ENCODE measurements at regions not wholly inside any gene's neighbourhood (a gene's known extent, or its start where the extent isn't known, plus 50 kb on each side); places are given as distances from the start of the nearest gene placed in this dataset.

DNA sequence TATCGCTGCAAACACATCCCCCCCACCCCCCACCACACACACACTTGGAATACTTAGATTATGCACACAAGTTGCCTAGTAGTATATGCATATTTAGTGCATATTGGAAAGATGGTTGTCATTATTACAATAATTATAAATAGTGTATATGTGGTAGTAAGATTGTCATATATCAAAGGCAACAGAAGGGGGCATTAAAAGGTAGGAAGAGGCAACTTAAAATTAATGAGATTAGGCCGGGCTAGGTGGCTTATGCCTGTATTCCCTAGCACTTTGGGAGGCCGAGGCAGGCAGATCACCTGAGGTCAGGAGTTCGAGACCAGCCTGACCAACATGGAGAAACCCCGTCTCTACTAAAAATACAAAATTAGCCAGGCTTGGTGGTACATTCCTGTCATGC, 52.1 kb downstream of the GSC start:
- no peak for DNase-seq

- no peak for DNase-seq
Measured at GRCh38 chr14:94716976-94717375, 52.9 kb downstream of the GSC start.

DNA sequence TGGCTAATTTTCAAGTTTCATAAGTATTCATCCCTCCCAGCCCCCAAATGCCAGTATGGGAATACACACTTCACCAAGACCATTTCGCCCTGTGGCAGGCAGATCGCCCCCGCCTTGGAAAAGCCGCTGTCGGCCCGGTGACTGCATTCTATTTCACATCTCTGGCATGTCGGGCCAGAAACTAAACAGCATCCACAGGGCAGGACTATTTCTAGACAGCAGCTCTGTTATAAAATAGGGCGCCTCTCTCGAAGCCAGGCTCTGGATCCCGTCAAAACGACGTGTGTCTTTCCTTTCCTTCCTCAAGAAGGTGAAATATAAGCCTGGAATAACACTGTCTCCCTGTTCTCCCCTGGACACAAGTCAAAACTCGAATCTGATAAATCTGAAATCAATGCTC, 56.8 kb downstream of the GSC start:
- no peak for DNase-seq

DNA sequence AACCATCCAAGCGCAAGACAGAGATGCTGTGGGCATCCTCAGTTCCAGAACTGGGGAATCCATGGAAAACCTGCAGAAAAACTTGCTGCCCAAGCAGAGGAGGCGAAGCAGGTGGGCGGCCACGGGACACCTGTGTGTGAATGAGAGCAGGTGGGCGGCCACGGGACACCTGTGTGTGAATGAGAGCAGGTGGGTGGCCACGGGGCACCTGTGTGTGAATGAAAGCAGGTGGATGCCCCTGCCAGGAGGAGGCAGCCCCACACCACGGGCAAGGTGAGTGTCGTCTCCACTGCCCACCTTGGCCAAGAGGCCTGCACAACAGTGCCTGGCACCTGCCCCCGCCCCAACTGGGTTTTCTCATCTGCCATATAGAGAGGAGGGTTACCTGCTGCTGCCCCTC, 59.2 kb downstream of the GSC start:
- DNase-seq: no peak

- no peak for DNase-seq
Measured at GRCh38 chr14:94707494-94707893, 62.4 kb downstream of the GSC start.

- DNase-seq: no peak
Measured at GRCh38 chr14:94706133-94706532, 63.8 kb downstream of the GSC start.

DNA sequence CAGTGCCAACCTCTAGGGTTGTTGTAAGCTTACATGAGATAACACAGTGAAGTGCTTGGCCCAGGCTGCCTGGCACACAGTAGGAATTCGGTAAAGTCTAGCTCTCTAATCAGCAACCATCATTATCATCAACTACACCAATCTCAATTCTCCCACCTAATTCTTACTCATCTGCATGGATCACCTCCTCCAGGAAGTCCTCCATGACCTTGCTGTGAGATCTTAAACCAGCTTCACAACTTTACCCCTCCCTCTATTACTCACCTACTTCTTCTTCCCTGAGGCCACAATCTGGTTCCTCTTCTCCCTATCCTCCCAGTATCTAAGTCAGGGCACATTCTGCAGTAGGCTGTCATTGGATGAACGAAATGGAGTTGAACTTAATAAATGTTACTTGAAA, 67.3 kb downstream of the GSC start:
- DNase-seq: no peak

DNA sequence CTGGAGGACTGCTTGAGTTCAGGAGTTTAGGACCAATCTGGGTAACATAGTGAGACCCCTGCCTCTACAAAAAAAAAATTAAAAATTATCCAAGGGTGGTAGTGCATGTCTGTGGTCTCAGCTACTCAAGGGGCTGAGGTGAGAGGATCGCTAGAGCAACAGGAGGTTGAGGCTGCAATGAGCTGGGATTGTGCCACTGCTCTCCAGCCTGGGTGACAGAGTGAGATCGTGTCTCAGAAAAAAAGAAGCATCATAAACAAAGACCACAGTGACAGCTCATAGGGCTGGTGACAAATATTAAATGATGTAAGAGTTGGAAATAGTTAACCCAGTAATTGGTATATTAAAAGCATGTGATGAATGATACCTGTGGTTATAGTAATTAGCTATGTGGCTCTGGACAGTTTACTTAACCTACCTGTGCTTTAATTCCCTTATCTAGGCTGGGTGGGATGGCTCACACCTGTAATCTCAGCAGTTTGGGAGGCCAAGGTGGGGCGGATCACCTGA, 68.0 kb downstream of the GSC start:
- DNase-seq: no peak

DNA sequence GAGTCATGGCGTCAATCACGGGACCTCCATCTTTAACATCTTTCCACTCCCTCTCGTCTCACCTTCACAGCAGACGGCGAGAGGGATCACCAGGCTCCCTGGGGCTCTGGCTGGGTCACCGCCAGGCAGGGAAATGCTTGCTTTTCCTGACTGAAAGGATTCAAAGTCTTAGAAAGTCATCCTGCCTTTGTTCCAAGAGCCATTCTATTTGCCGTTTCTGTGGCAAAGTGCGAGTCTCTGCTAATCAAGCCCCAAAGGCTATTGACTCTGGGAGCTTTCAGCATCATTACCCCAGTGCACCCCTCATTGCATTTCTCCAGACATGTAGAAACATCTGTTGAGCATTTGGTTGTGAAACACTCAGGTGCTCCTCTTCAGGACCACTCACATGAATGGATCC, 69.6 kb downstream of the GSC start:
- no peak for DNase-seq

DNA sequence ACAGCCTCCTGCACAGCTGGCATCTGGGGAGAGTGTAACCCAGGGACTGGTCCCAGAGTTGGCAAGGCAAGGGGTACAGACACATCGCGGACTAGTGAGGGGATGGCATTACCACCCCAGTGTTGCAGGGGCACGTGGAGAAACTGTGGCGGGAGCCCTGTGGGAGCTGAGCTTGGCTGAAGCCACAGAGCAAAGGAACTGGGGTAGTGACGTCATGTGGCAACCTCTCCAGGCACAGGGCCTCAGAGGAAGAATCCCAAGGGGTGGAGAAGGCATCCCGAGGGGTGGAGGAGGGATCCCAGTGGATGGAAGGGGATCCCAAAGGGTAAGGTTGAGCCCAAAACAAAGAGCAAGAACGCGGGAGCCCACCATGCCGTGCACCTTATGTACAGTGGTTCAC, 70.1 kb downstream of the GSC start:
- DNase-seq: no peak

- DNase-seq: no peak
Measured at GRCh38 chr14:94697773-94698556, 71.9 kb downstream of the GSC start.

GRCh38 chr14:94696518-94696917, 73.4 kb downstream of the GSC start:
- no peak for DNase-seq

DNA sequence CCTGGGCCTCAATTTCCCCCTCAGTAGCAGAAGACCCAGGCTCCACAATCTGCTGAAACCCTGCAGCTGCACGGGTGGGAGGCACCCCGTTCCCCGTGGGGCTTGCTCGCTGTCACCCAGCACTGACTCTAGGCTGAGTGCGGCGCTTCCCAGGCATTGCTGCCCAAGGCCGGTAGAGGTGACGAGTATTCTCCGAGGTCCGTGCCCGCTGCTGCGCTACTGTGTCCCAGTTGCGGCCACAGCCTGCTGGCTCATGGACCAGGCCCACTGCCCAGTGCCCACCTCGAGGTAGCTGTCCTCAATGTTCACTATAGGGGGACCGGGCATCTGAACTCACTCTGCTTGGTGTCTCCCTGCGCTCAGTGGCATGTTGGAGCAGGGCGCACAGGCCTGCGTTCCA, 74.7 kb downstream of the GSC start:
- no peak for DNase-seq

- DNase-seq: no peak
Measured at GRCh38 chr14:94691660-94692034, 78.3 kb downstream of the GSC start.

DNA sequence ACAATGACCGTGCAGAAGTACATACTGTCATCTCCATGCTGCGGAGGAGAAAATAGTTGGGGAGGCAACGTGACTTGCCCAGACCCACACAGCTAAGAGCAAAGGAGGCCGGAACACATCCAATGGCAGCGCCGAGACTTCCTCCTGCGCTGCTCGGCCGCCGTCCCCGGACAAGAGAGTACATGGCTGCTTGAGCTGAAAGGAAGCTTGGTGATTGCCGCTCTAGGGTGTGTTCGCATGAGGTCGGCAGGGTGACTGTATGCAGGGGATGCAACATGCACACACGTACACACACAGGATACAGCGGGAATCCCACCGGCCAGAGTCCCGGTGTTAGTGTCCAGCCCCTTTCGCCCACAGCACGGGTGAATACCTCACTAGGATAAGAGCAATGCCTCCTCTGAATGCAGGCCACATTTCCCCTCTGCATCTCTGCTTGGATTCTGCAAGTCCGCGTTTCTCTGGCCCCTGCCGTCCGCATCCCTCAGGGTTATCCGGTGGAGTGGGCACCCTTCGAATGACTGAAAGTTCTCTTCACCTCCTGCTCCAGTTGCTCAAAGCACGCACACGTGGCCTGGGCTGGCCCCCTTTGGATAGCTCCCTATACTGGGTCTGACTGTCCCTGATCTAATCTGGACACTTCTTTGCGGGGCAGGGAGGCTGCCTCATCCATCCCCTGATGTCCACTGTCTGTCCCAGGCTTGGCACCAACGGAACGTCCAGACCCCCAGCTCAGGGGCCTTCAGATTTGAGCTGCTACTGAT, 78.8 kb downstream of the GSC start:
- no peak for DNase-seq

GRCh38 chr14:94690486-94690885, 78.3 kb downstream of the SERPINA3 start:
- no peak for DNase-seq

DNA sequence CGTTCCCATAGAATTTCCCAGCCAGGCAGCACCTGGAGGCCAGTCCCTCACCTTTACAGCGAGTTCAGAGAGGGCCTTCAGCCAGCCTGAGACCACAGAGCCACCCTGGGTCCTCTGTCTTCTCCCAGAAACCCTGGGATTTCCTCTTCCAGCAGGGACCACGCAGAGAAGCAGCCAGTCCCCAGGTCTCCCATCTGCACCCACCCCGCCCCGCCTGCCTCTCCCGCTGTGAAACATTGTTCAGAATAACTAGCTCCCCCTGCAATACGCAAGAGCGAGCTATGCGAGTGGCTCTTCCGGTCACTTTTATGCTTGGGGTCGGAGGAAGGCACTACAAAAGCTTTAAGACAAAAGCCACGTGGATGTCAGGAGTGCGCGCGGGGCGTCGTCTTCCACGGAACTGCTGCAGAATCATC, 77.8 kb downstream of the SERPINA3 start:
- no peak for DNase-seq

DNA sequence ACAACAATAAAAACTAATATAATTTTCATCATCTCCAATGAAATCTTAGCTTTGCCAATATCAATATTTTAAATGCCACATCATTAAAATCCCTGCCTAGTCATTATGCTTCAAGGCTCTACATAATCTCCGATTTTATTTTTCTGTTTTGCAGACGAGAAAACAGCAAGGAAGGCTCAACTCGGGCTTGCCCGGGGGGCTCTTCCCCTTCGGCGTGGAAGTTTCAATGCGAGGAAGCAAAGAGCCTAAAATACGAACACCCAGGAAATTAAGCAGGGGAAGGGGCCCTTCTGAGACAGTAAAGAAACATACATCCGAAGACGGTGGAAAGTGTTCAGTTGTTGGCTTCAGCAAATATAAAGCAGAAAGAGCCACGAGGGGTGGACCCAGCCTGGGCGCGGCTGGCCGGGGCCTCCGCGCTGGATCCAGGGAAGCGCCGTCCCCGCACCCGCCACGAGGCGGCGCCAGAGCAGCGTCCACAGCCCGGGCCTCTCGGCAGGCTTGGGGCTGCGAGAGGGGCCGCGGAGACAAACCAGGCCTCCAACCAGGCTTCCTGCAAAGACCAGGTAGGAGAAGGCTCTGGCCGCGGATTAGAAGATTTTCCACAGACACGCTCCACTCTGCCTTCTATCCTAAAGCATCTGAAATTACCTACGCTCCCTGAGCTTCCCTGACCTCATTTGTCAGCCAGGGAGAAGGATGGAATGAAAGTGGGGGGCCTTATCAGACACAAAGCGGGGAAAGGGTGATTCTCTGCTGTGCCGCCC, 77.2 kb downstream of the SERPINA3 start:
- DNase-seq: peak in 44 of 56 donors; percentile 6 to 79 (median 36)

DNA sequence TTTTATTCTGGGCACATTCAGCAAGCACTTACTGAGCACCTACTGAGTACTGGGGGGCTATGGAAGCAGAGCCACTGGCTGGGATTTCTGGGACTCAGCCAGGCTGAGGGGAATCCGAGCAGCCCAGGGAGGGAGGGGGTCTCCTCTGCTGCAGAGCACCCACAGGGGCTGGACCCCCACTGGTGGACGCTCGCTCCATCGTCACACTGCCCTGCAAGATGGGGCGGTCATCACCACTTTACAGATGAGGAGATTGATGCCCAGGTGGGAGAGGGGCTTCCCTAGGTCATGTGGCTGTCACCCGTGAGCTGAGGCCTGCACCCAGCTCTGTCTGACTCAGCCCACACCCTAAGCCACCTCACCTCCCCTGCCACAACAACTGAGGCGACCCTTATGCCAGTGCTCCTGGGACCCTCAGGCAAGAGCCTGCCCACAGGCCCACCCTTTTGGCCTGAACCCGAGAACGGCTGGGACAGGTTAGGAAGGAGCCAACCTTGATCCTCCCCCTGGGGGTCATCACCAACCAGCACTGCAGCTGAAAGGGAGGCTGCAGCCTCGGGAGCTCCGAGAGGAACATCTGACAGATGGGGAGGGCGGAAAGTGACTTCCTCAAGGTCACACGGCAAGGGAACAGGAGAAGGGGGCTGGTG, 74.4 kb downstream of the SERPINA3 start:
- no peak for DNase-seq

DNA sequence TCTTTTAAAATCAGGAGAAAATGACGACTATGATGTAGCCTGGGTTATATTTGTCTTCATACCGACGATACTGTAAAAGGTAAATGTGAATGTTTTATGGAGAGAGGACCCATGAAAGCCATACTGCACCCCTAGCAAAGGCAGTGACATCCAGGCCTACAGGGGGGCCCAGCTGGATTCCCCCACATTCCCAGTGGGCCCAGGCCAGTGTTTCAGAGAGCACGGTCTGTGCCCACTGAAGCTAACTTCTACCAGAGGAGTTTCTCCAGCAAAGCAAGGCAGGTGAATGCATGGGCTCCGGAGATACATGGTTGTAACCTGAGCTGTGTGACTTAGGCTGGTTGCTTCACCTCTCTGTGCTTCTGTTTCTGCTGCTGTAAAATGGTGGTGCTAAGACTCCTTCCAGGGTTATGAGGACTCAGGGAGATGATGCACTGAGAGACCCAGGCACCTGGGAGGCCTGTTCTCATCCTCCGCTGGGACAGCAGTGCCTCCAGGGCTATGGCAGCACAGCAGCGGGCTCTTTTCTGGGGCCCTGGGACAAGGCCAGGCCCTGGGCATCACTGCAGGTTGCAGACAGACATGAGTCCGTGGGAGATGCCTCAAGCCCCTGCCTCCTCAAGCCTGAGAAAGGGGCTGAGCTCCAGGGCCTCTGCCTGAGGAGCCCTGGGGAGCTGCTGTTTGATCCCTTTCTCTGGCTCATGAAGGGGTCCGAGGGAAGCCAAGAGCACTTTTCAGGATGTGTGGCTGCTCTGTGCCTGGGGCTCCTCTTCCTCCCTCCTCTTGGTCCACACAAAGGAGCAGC, 73.7 kb downstream of the SERPINA3 start:
- no peak for DNase-seq

DNA sequence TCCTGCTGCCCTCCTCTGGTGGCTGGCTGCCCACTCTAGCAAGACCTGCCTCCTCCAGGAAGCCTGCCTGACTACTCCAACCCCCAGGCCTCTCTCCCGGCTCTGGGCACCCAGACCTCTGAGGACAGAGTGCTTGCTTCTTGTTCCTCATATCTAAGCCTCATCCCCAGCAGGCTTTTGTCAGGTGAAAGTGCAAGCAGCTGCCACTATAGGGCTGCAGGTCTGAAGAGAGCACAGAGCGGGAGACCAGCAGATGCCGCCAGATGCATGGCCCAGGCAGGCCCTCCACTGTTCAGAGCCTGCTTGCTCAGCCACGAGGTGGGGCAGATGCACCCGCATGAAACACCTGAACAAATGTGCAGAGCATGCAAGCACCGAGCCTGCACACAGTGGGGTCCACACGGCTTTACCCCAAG, 73.0 kb downstream of the SERPINA3 start:
- DNase-seq: no peak

Data from amygdala (tissue), 56 donors.